Vagina (tissue), 2 donors: ENCODE measurements at regions not wholly inside any gene's neighbourhood (a gene's known extent, or its start where the extent isn't known, plus 50 kb on each side); places are given as distances from the start of the nearest gene placed in this dataset. TPM values are rescaled to one million over a fixed set of nuclear protein-coding genes. Genes with fewer than 3 reads are reported as not detected.
A peak's percentile ranks its signal among the peaks of the same experiment; 100 is the strongest.

Source experiments
- DNase-seq, 2 donors: peaks; one replicate each; pipeline ENCODE4 v3.0.0-alpha.2; 2017; ENCODE audit errors: extremely low spot score in 2 of 2
- H3K27ac ChIP-seq: fragments of 200-600 bp; sonication (generic); one replicate; pipeline ENCODE4 v1.5.1; 2019
- H3K27me3 ChIP-seq: fragments of 200-600 bp; sonication (generic); one replicate; pipeline ENCODE4 v1.5.1; 2019
- H3K36me3 ChIP-seq, 2 donors: fragments of 200-600 bp; sonication (generic); one replicate each; pipeline ENCODE4 v1.5.1; 2017 to 2019
- H3K4me1 ChIP-seq: fragments of 200-600 bp; sonication (generic); one replicate; pipeline ENCODE4 v1.5.1; 2019
- H3K4me3 ChIP-seq, 2 donors: fragments of 200-600 bp; sonication (generic); 1 replicate in 1 of 2; 2 replicates in 1 of 2; pipeline ENCODE4 v1.5.1; 2016 to 2019
- H3K9me3 ChIP-seq: fragments of 200-600 bp; sonication (generic); one replicate; pipeline ENCODE4 v1.5.1; 2019
- CTCF ChIP-seq, 3 experiments: fragments of 450-650 bp in 2 of 3; fragments of 200-600 bp in 1 of 3; sonication (generic) in 1 of 3; IDR thresholded peaks; one replicate each; pipeline ENCODE4 v1.5.1; 2017 to 2019; ENCODE audit warnings: antibody characterized with exemption in 3 of 3, mild to moderate bottlenecking in 2 of 3, moderate library complexity in 2 of 3
- POLR2A ChIP-seq, 2 donors: fragments of 450-650 bp; IDR thresholded peaks; one replicate each; pipeline ENCODE4 v1.6.1; 2017; ENCODE audit warnings: antibody characterized with exemption in 2 of 2, mild to moderate bottlenecking in 2 of 2, moderate library complexity in 2 of 2
- POLR2AphosphoS5 ChIP-seq, 2 donors: sonication (generic); formaldehyde crosslinking; IDR thresholded peaks; one replicate each; pipeline ENCODE4 v1.9.0; 2017; ENCODE audit warnings: antibody characterized with exemption in 2 of 2, mild to moderate bottlenecking in 2 of 2, low read depth in 1 of 2; ENCODE audit not compliant: insufficient read depth in 1 of 2
- intact Hi-C: fragments of 100-400 bp; cut with DNase I; formaldehyde crosslinking; loops from one replicate; pipeline ENCODE4 v1.15.1; 2023
- microRNA-seq: library from miRNA; unstranded; fragments of <30 nt; microRNA quantifications from one replicate; pipeline ENCODE4, GENCODE V29; 2017; ENCODE audit warnings: borderline number of aligned reads, borderline replicate concordance
- small RNA-seq: library from RNA; depleted of rRNA; stranded (forward); fragments of <200 nt; gene quantifications from one replicate; pipeline ENCODE3, GENCODE V24; 2016

GRCh38 chr13:99620806-99621205, 119.5 kb downstream of the TM9SF2 start:
- H3K4me1 ChIP-seq = no peaks in the 10 kb centered on the region
- H3K4me3 ChIP-seq = no peak overlapping the region
- intact Hi-C loops = no loop called here
- DNase-seq = no peak
- no peaks in the 10 kb centered on the region for H3K36me3 ChIP-seq
- TF ChIP-seq CTCF (IDR thresholded peaks at IDR 0.05) (no peak), POLR2AphosphoS5 (IDR thresholded peaks at IDR 0.05; ENCODE audit: insufficient read depth in 1 of 2, low read depth in 1 of 2) (no peak), POLR2A (IDR thresholded peaks at IDR 0.05) (no peak)
- no peaks in the 10 kb centered on the region for H3K9me3 ChIP-seq
- H3K27me3 ChIP-seq = no peaks in the 10 kb centered on the region
- H3K27ac ChIP-seq = no peak overlapping the region

GRCh38 chr13:99619207-99619606, 117.9 kb downstream of the TM9SF2 start:
- H3K27ac ChIP-seq = no peak overlapping the region
- H3K4me1 ChIP-seq = no peaks in the 10 kb centered on the region
- H3K9me3 ChIP-seq = no peaks in the 10 kb centered on the region
- TF ChIP-seq POLR2AphosphoS5 (IDR thresholded peaks at IDR 0.05; ENCODE audit: insufficient read depth in 1 of 2, low read depth in 1 of 2) (no peak), CTCF (IDR thresholded peaks at IDR 0.05) (no peak), POLR2A (IDR thresholded peaks at IDR 0.05) (no peak)
- H3K4me3 ChIP-seq = no peak overlapping the region
- intact Hi-C loops = no loop called here
- DNase-seq = no peak
- H3K27me3 ChIP-seq = no peaks in the 10 kb centered on the region
- H3K36me3 ChIP-seq = no peaks in the 10 kb centered on the region

GRCh38 chr13:99617474-99618255, 116.4 kb downstream of the TM9SF2 start:
- Histone ChIP-seq H3K9me3 (no peaks in the 10 kb centered on the region), H3K4me3 (no peak overlapping the region), H3K36me3 (no peaks in the 10 kb centered on the region), H3K27me3 (no peaks in the 10 kb centered on the region), H3K27ac (peak overlapping the region; percentile 14), H3K4me1 (no peaks in the 10 kb centered on the region)
- intact Hi-C loops = no loop called here
- no peak for DNase-seq
- TF ChIP-seq CTCF (IDR thresholded peaks at IDR 0.05) (peak in 2 of 3 experiments; percentile 55 to 58), POLR2AphosphoS5 (IDR thresholded peaks at IDR 0.05; ENCODE audit: insufficient read depth in 1 of 2, low read depth in 1 of 2) (no peak)

GRCh38 chr13:99614465-99614885, 113.2 kb downstream of the TM9SF2 start:
- Histone ChIP-seq H3K9me3 (no peaks in the 10 kb centered on the region), H3K36me3 (no peaks in the 10 kb centered on the region), H3K4me3 (no peak overlapping the region), H3K4me1 (no peaks in the 10 kb centered on the region), H3K27ac (no peak overlapping the region), H3K27me3 (no peaks in the 10 kb centered on the region)
- intact Hi-C loops = no loop called here
- no peak for DNase-seq
- TF ChIP-seq POLR2A (IDR thresholded peaks at IDR 0.05) (no peak), POLR2AphosphoS5 (IDR thresholded peaks at IDR 0.05; ENCODE audit: insufficient read depth in 1 of 2, low read depth in 1 of 2) (no peak), CTCF (IDR thresholded peaks at IDR 0.05) (no peak)

Small RNAs in the stretch of these regions (microRNA-seq; reads per million reads assigned to microRNA genes)
- gene MIR4306 = not detected

Small RNAs in the stretch of these regions (small RNA-seq; reads per million reads assigned to genes)
- not detected for gene MIR4306
- not detected for gene RF00402
